ENCODE measurements at regions not wholly inside any gene's neighbourhood (a gene's known extent, or its start where the extent isn't known, plus 50 kb on each side); places are given as distances from the start of the nearest gene placed in this dataset.

- DNase-seq (ENCODE audit: low read depth, low spot score) = peak; percentile 11
- in situ Hi-C loops (cut with HindIII; ENCODE audit: low pct_unique_long_range_greater_than_20kb, low sequenced_read_pairs) = no loop called here
Measured at GRCh38 chr2:160869411-160869810, 290.8 kb upstream of the TANK start.

DNA sequence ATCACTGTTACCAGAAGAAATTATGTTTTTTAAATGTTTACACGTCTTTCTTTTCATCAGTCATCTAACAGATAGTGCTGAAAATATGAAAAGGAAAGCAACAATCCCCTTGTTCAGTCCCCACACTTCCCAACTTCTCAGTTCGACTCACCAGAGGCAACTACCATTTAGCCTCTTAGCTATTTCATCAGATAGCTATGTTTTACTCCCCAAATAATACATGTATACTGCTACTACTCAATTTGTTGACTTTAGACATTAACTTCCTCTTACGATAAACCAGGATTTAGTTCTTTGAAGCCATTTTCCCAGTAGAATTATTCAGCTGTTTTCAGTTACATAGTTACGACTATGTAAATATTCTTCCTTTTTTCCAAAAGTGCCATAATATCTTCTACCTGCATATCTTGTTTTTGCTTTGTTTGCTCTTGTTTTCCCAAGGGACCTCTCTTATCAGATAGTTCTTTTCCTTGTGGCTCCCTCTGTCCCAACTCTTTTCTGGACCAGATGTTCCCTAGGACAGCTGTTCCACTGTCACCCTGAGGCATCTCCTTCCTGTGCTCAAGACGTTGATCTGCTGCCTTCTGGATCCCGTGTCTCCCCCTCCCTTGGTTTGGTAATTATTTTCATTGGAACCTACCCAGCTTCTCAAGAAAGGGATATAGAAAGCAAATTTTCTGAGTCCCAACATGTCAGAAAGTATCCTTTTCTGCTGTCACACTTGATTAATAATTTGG lies 289.3 kb upstream of the TANK start:
- in situ Hi-C loops (cut with HindIII; ENCODE audit: low pct_unique_long_range_greater_than_20kb, low sequenced_read_pairs) = no loop called here
- DNase-seq (ENCODE audit: low read depth, low spot score) = no peak

DNA sequence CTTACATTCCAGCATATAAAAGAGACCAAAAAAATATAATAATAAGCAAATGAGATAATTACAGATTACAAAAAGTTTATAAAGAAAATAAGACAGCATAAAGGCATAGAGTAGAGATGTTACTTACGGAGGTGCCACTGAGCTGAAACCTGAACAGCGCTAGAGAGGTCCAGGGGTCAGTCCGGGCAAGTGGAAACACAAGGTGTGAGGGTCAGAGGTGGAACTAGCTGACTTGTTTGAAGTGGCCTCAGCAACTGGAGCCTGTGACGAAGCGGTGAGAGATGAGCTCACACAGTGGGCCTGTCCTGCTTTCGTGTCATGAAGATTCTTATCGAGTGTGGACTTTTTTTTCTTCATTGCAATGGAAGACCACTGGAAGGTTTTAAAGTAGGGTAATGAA lies 288.3 kb upstream of the TANK start:
- no peak for DNase-seq (ENCODE audit: low read depth, low spot score)
- in situ Hi-C loops (cut with HindIII; ENCODE audit: low pct_unique_long_range_greater_than_20kb, low sequenced_read_pairs) = no loop called here

DNA sequence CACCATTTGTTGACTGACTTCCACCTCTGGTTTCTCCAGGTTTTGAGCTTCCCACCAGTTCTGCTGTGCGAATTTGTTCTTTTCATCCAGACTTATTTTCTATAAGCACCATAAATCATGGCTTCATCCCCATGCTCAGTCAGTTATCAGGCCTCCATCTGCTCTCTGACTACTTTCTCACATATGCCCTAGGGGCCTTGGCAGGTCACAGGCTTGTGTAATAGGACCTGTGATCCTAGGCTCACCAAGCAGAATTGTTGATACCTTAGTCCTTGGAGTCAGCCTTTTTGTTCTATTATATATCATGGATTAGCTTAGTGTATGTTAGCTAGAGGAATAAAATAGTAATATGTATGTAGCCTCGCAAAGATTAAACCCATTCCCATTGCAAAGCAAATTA lies 284.2 kb upstream of the TANK start:
- no peak for DNase-seq (ENCODE audit: low read depth, low spot score)

GRCh38 chr2:160876765-160877164 lies 283.5 kb upstream of the TANK start:
- in situ Hi-C loops (cut with HindIII; ENCODE audit: low pct_unique_long_range_greater_than_20kb, low sequenced_read_pairs) = no loop called here
- DNase-seq (ENCODE audit: low read depth, low spot score) = no peak

More for the DNA sequence above, 284.2 kb upstream of the TANK start:
- in situ Hi-C loops (cut with HindIII; ENCODE audit: low pct_unique_long_range_greater_than_20kb, low sequenced_read_pairs) = no loop called here

DNA sequence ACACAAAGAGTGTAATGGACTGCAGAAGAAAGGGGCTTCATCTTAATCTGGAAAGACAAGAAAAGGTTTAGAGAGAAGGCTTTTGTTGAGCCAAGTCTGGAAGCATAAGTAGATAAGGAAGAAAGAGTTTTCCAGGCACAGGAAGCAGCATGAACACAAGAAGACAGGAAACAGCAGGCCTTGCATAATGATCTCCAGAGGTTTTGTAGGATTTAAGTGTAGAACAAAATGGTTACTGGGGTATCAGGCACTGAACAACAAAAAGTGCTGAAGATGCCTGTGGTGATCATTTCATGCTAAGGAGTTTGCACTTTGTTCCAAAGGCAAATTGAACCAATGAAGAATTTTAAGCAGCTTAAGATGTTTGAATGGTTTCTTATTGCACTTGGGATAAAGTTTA lies 281.6 kb upstream of the TANK start:
- in situ Hi-C loops (cut with HindIII; ENCODE audit: low pct_unique_long_range_greater_than_20kb, low sequenced_read_pairs) = no loop called here
- DNase-seq (ENCODE audit: low read depth, low spot score) = no peak

DNA sequence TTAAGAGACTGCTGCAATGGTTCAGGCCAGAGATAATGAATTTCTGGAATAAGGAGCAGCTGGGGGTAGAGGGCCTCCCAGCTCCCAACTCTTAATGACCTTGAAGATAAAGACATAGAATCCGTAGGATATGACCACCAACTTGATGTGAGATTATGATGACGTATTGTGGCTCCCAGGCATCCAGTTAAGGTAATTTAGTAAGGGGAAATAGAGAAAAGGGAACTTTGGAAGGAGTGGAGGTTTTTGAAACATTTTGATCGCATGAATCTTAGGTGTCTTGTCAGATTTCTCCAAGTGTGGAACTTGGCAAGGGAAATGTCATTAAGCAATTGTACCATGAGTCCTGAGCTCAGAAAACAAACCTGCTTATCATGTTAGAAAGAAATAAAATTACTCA lies 277.3 kb upstream of the TANK start:
- in situ Hi-C loops (cut with HindIII; ENCODE audit: low pct_unique_long_range_greater_than_20kb, low sequenced_read_pairs) = no loop called here
- no peak for DNase-seq (ENCODE audit: low read depth, low spot score)

GRCh38 chr2:160884056-160884455 lies 276.2 kb upstream of the TANK start:
- no peak for DNase-seq (ENCODE audit: low read depth, low spot score)
- in situ Hi-C loops (cut with HindIII; ENCODE audit: low pct_unique_long_range_greater_than_20kb, low sequenced_read_pairs) = no loop called here

DNA sequence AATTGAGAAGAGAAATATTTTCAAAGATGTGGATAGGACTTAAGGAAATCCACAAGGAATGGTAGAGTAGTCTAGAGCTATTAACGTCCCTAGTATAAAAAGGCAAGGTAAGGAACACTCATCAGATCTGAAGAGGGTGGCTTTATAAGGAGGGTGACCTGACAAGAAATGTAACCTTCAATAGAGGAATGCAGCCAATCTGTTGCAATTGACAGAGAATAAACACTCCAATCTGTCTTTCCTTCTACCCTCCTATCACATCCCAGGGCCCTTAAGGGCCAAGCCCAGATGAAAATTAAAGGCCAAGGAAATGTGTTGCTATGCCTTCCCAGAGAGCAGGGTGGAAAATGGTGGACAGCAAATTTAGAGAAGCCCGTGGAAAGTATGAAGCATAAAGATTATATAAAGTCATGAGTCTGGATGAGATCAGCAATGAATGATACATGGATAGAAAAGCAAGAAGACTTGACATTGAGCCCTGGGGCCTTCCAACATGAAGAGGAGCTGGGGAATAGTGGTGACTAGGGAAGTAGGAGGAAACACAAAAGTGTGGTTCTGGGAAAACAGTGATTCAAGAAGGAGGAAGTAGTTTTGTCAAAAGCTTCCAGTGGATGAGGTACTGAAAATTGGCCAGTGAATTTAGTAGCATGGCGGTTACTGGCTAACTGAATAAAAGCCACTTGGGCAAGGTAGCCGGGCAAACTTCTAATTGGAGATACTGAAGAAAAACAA lies 270.6 kb upstream of the TANK start:
- in situ Hi-C loops (cut with HindIII; ENCODE audit: low pct_unique_long_range_greater_than_20kb, low sequenced_read_pairs) = no loop called here

DNA sequence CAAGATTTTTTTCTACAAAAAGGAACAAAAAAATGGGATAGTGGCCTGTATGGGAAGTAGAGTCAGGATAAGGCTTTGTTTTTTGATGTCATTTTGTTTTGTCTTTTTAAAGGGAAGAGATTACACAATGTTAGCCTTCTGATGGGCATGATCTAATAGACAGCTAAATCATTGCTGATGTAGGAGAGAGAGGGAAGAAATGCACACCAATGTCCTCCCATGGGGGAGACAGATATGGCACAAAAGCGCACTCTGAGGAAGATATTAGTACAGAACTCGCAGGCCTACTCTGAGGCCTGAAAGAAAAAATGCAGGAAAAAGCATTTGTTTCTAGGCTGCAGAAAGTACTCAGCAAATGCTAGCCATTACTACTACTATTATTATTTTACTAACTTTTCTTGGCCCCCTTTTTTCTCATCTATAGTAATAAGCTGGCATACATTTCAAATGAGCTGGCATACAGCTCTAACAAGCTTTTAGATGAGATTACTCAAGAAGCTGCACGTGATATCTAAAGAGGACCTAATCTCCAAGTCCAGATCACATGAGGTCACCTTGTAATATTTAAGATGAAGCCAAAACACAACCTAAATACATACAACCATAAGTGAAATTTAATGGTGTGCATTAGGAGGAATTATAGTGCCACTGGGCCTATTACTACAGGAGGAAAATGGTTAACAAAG lies 269.4 kb upstream of the TANK start:
- DNase-seq (ENCODE audit: low read depth, low spot score) = no peak
- in situ Hi-C loops (cut with HindIII; ENCODE audit: low pct_unique_long_range_greater_than_20kb, low sequenced_read_pairs) = no loop called here

More for the DNA sequence above, 270.6 kb upstream of the TANK start:
- no peak for DNase-seq (ENCODE audit: low read depth, low spot score)

DNA sequence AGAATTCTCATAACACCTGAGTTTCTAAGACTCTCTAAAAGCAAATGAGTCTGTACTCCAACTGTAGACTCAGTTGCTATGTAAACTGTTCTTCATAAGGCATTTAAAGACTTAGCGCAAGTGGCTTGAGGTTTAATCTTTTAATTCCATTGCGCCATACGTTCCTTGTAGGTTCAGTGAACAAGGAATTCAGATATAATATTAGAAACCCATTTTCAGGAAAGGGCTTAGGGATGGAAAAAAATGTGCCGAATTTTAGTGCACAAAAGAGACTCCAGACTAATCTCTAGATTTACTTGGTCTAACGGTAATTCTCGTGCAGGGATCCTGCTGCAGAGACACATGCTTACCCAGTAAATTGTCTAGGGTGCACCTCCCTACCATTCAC lies 268.9 kb upstream of the TANK start:
- no peak for DNase-seq (ENCODE audit: low read depth, low spot score)
- in situ Hi-C loops (cut with HindIII; ENCODE audit: low pct_unique_long_range_greater_than_20kb, low sequenced_read_pairs) = no loop called here

- in situ Hi-C loops (cut with HindIII; ENCODE audit: low pct_unique_long_range_greater_than_20kb, low sequenced_read_pairs) = no loop called here
Measured at GRCh38 chr2:160892204-160892603, 268.0 kb upstream of the TANK start.

GRCh38 chr2:160893581-160893980 lies 266.6 kb upstream of the TANK start:
- in situ Hi-C loops (cut with HindIII; ENCODE audit: low pct_unique_long_range_greater_than_20kb, low sequenced_read_pairs) = no loop called here
- DNase-seq (ENCODE audit: low read depth, low spot score) = no peak

More at GRCh38 chr2:160892204-160892603, 268.0 kb upstream of the TANK start:
- DNase-seq (ENCODE audit: low read depth, low spot score) = no peak

GRCh38 chr2:160898581-160899307 lies 261.5 kb upstream of the TANK start:
- in situ Hi-C loops (cut with HindIII; ENCODE audit: low pct_unique_long_range_greater_than_20kb, low sequenced_read_pairs) = no loop called here
- DNase-seq (ENCODE audit: low read depth, low spot score) = no peak

DNA sequence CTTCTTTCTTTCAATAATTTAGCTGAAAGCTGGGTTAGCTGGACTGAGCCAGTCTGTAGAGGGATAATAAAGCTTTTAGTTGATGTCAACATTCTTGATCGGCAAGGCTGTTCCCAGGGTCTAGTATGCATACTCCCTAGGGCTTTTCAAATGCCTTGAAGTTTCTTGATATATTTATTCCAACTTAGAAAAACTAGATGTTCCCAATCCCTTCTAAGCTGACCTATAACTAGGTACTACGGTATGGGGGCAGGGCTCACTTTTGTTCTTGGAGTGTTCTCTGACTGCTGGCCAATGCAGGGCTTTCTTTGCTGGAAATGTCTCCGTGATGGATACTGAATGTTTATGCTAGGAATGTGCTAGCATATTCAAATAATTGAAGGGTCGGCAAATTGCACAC lies 258.6 kb upstream of the TANK start:
- in situ Hi-C loops (cut with HindIII; ENCODE audit: low pct_unique_long_range_greater_than_20kb, low sequenced_read_pairs) = no loop called here
- DNase-seq (ENCODE audit: low read depth, low spot score) = no peak

DNA sequence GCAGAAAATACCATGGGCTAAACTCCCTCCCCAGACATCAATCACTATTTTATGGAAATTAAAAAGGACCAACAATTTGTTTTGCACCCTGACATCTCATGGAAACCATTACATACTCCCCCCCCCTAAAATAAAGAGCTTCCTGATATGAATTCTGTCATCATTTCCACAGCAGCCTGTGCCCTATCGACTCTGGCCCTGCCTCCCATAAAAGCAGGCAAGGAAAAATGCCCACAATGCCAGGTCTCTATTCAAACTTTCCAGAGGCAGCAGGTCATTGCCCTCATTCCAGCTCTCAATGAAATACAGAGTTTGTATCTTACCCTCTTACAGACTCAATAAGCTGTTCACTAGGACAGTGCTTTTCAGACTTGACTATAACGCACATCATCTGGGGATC lies 254.4 kb upstream of the TANK start:
- in situ Hi-C loops (cut with HindIII; ENCODE audit: low pct_unique_long_range_greater_than_20kb, low sequenced_read_pairs) = no loop called here
- DNase-seq (ENCODE audit: low read depth, low spot score) = no peak

- no peak for DNase-seq (ENCODE audit: low read depth, low spot score)
- in situ Hi-C loops (cut with HindIII; ENCODE audit: low pct_unique_long_range_greater_than_20kb, low sequenced_read_pairs) = no loop called here
Measured at GRCh38 chr2:160906878-160907277, 253.3 kb upstream of the TANK start.

DNA sequence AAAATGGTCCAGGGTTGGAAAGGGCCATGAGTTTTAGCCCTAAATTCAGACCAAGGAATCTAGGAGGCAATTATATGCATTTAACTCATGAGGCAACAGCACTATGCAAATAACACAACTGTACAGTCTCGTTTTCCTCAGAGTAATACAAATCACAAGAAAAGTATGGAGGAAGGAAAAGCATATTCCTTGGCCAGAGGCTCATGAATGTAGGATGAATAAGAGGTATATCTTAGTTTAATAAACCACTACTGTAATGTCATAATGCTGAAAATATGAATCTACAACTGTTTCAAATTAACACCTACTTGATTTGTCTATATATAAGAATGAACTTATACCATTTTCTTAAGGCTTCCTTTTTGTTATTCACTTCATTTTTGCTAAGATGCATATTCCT lies 252.5 kb upstream of the TANK start:
- DNase-seq (ENCODE audit: low read depth, low spot score) = no peak
- in situ Hi-C loops (cut with HindIII; ENCODE audit: low pct_unique_long_range_greater_than_20kb, low sequenced_read_pairs) = no loop called here

All from SK-MEL-5 (cell line).